Neural progenitor cell (in vitro differentiated cells): ENCODE measurements at regions not wholly inside any gene's neighbourhood (a gene's known extent, or its start where the extent isn't known, plus 50 kb on each side); places are given as distances from the start of the nearest gene placed in this dataset.

Source experiments
- EZH2 ChIP-seq: fragments of 200-600 bp; sonication (generic); IDR thresholded peaks from 2 replicates; pipeline ENCODE4 v1.6.1; 2017; ENCODE audit warnings: antibody characterized with exemption, mild to moderate bottlenecking, moderate library complexity
- EZH2phosphoT487 ChIP-seq: fragments of 200-600 bp; sonication (generic); IDR thresholded peaks from 2 replicates; pipeline ENCODE4 v1.6.1; 2017; ENCODE audit warnings: antibody characterized with exemption
- TF ChIP-seq, protein P1 (sequence below): fragments of 200-600 bp; sonication (generic); IDR thresholded peaks from 2 replicates; pipeline ENCODE4 v1.5.1; 2017; ENCODE audit warnings: antibody characterized with exemption, mild to moderate bottlenecking

DNA sequence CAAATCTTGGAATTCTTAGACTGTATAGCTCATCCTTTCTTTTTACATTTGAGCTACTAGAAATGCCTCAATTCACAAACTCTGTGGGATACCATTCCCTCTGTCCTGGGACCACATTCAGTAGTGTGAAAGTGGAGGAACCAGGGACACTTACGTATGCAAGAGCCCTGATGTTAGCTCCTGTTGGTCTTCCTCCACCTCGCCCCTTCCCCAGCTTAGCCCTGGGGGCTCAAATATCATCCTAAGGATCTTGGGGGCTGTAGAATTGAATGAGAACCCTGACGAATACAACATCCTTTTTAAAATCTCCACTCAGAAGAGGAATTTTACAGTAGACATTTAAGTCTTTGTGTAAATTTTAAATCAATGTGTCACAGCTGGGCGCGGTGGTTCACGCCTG lies 65.2 kb upstream of the RAPH1 start:
- TF ChIP-seq, protein P1, sequence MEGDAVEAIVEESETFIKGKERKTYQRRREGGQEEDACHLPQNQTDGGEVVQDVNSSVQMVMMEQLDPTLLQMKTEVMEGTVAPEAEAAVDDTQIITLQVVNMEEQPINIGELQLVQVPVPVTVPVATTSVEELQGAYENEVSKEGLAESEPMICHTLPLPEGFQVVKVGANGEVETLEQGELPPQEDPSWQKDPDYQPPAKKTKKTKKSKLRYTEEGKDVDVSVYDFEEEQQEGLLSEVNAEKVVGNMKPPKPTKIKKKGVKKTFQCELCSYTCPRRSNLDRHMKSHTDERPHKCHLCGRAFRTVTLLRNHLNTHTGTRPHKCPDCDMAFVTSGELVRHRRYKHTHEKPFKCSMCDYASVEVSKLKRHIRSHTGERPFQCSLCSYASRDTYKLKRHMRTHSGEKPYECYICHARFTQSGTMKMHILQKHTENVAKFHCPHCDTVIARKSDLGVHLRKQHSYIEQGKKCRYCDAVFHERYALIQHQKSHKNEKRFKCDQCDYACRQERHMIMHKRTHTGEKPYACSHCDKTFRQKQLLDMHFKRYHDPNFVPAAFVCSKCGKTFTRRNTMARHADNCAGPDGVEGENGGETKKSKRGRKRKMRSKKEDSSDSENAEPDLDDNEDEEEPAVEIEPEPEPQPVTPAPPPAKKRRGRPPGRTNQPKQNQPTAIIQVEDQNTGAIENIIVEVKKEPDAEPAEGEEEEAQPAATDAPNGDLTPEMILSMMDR: no peak
- TF ChIP-seq EZH2 (no peak), EZH2phosphoT487 (no peak)
